HUES6 (cell line): ENCODE measurements at regions not wholly inside any gene's neighbourhood (a gene's known extent, or its start where the extent isn't known, plus 50 kb on each side); places are given as distances from the start of the nearest gene placed in this dataset.

ENCODE experiments used
- H3K27ac ChIP-seq: 2 replicates; pipeline ENCODE4 v1.7.0; 2013; ENCODE audit warnings: low read depth, mild to moderate bottlenecking, low read length, inconsistent platforms
- H3K27me3 ChIP-seq: 2 replicates; pipeline ENCODE4 v1.6.1; 2013; ENCODE audit warnings: low read length; ENCODE audit not compliant: control insufficient read depth, insufficient read depth
- H3K36me3 ChIP-seq: 2 replicates; pipeline ENCODE4 v1.6.1; 2013; ENCODE audit warnings: low read length; ENCODE audit not compliant: control insufficient read depth, insufficient read depth
- H3K4me1 ChIP-seq: 2 replicates; pipeline ENCODE4 v1.6.1; 2013; ENCODE audit warnings: low read length; ENCODE audit not compliant: control insufficient read depth, insufficient read depth
- H3K4me3 ChIP-seq: 2 replicates; pipeline ENCODE4 v1.5.1; 2013; ENCODE audit warnings: low read depth, low read length
- H3K9ac ChIP-seq: one replicate; pipeline ENCODE4 v1.6.1; 2013; ENCODE audit warnings: mild to moderate bottlenecking, low read length
- H3K9me3 ChIP-seq: 2 replicates; pipeline ENCODE4 v1.6.1; 2013; ENCODE audit warnings: low read depth, low read length; ENCODE audit not compliant: control insufficient read depth, insufficient read depth

DNA sequence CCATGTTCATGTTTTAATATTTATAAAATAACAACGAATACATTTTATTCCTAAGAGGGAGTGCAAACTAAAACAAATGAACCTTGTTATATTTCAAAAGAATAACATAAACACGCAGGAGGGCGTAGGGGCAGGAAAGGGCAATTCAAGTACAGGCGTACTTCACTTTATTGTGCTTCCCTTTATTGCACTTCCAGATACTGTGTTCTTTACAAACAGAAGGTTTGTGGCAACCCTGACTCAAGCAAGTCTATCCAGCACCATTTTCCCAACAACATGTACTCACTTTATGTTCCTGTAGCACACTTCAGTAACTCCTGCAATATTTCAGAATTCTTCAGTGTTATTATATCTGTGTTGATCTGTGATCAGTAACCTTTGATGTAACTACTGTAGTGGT, 84.6 kb upstream of the PLEKHA5 start:
- no peak overlapping the region for H3K27ac ChIP-seq
- H3K27me3 ChIP-seq, result no peaks in the 10 kb centered on the region
- H3K4me1 ChIP-seq, result no peaks in the 10 kb centered on the region
- H3K9ac ChIP-seq, result no peak overlapping the region
- H3K4me3 ChIP-seq, result no peak overlapping the region
- peaks cover 2% of the 10 kb centered on the region; the same call in 1 of the 2 replicates for H3K9me3 ChIP-seq
- no peaks in the 10 kb centered on the region for H3K36me3 ChIP-seq

- no peak overlapping the region for H3K4me3 ChIP-seq
- peaks cover 2% of the 10 kb centered on the region; the same call in 1 of the 2 replicates for H3K9me3 ChIP-seq
- H3K9ac ChIP-seq, result no peak overlapping the region
- no peaks in the 10 kb centered on the region for H3K4me1 ChIP-seq
- H3K27ac ChIP-seq, result no peak overlapping the region
- no peaks in the 10 kb centered on the region for H3K36me3 ChIP-seq
- H3K27me3 ChIP-seq, result no peaks in the 10 kb centered on the region
Observed at GRCh38 chr12:19045426-19045825, 84.1 kb upstream of the PLEKHA5 start.

GRCh38 chr12:19048943-19049342, 80.6 kb upstream of the PLEKHA5 start:
- no peaks in the 10 kb centered on the region for H3K27me3 ChIP-seq
- H3K27ac ChIP-seq, result no peak overlapping the region
- H3K4me1 ChIP-seq, result peaks cover 12% of the 10 kb centered on the region; the same call in 1 of the 2 replicates
- H3K9me3 ChIP-seq, result peaks cover 2% of the 10 kb centered on the region; the same call in 1 of the 2 replicates
- H3K36me3 ChIP-seq, result no peaks in the 10 kb centered on the region
- no peak overlapping the region for H3K9ac ChIP-seq
- H3K4me3 ChIP-seq, result no peak overlapping the region

DNA sequence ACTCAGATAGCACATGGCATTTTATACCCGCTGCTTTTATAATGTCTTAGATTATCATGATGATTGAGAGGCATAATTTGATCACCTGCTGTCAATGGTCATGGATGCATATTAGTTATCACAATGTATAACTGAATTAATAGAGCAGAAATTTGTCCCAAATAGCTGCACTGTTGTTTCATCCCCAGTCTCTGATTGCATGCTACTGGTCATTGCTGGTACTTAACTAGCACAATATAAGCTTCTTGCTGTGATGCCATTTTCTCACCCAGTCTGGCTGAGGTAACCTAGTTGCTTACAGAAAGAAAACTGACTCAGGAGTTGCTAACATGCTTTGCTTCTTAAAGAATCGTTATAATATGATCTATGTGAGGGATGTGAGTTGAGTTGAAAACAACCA, 76.8 kb upstream of the PLEKHA5 start:
- Histone ChIP-seq H3K27ac (no peak overlapping the region), H3K36me3 (no peaks in the 10 kb centered on the region), H3K9me3 (no peaks in the 10 kb centered on the region), H3K4me1 (peaks cover 21% of the 10 kb centered on the region), H3K4me3 (no peak overlapping the region), H3K27me3 (no peaks in the 10 kb centered on the region), H3K9ac (no peak overlapping the region)

GRCh38 chr12:19053218-19053617, 76.3 kb upstream of the PLEKHA5 start:
- H3K9me3 ChIP-seq, result no peaks in the 10 kb centered on the region
- H3K4me3 ChIP-seq, result no peak overlapping the region
- no peaks in the 10 kb centered on the region for H3K27me3 ChIP-seq
- no peak overlapping the region for H3K9ac ChIP-seq
- peaks cover 21% of the 10 kb centered on the region for H3K4me1 ChIP-seq
- H3K27ac ChIP-seq, result no peak overlapping the region
- no peaks in the 10 kb centered on the region for H3K36me3 ChIP-seq

- Histone ChIP-seq H3K27ac (no peak overlapping the region), H3K36me3 (no peaks in the 10 kb centered on the region), H3K9me3 (no peaks in the 10 kb centered on the region), H3K4me1 (peaks cover 26% of the 10 kb centered on the region), H3K27me3 (no peaks in the 10 kb centered on the region), H3K4me3 (no peak overlapping the region), H3K9ac (no peak overlapping the region)
Observed at GRCh38 chr12:19054035-19054434, 75.5 kb upstream of the PLEKHA5 start.

DNA sequence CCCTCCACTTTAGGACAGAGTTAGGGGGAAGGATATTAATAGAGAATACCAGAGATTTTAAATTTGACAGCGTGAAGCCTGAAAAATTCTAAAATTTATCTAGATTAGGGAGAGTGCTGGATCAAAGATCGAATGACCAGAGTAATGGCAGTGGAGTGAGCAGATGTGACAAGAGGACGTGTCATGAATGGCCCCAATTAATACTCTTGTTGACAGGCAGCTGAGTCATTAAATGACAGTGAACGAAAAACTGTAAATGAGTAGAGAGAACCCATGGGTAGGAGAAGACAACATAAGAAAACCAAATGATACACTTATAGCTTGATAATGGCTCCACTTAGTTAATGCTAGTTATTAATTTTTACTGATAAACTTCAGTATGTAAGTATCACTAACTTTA, 73.9 kb upstream of the PLEKHA5 start:
- H3K36me3 ChIP-seq, result no peaks in the 10 kb centered on the region

DNA sequence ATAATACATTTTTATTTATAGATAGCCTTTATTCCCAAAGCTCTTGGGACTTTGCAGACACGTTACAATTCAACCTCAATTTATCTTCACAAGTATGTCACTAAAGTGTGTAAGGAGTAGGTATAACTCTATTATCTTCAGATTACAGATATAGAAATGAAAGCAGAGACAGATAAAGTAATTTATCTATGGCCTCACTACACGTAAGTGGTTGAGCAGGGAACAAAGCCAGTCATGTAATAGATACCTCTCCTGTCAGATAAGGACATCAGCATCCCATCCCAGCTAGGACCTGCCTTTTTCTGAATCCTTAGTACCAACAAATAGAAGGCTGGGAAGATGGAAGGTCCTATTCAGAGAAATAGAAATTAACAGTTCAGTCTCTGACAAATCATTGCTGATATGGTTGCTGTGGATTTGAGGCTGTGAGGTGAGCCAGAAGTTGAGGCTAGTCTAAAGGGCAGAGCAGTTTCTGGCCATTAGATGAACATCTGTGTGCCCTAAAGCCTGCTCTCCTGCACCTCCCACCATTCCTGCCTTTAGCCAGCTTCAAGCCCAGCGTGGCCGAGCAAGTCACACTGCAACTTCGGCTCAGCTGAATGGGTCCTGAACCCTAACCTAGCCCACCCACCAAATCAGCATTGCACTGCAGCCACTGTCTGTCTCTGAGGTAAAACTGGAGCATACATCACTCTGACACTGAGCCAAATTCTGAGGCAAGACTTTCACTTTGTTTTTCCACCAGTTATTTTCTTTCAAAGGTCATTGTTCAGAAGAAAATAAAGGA, 71.1 kb upstream of the PLEKHA5 start:
- H3K4me1 ChIP-seq, result peaks cover 17% of the 10 kb centered on the region

More for the DNA sequence above, 73.9 kb upstream of the PLEKHA5 start:
- Histone ChIP-seq H3K9me3 (no peaks in the 10 kb centered on the region), H3K4me3 (no peak overlapping the region), H3K27me3 (no peaks in the 10 kb centered on the region), H3K27ac (no peak overlapping the region), H3K9ac (no peak overlapping the region), H3K4me1 (peaks cover 26% of the 10 kb centered on the region)

GRCh38 chr12:19064713-19065112, 64.8 kb upstream of the PLEKHA5 start:
- no peaks in the 10 kb centered on the region for H3K9me3 ChIP-seq
- H3K9ac ChIP-seq, result no peak overlapping the region
- no peak overlapping the region for H3K27ac ChIP-seq
- no peaks in the 10 kb centered on the region for H3K36me3 ChIP-seq
- H3K4me1 ChIP-seq, result peaks cover 26% of the 10 kb centered on the region
- no peak overlapping the region for H3K4me3 ChIP-seq
- H3K27me3 ChIP-seq, result no peaks in the 10 kb centered on the region

More for the DNA sequence above, 71.1 kb upstream of the PLEKHA5 start:
- H3K36me3 ChIP-seq, result no peaks in the 10 kb centered on the region
- H3K9me3 ChIP-seq, result no peaks in the 10 kb centered on the region
- no peak overlapping the region for H3K4me3 ChIP-seq
- H3K27me3 ChIP-seq, result no peaks in the 10 kb centered on the region
- H3K27ac ChIP-seq, result no peak overlapping the region
- no peak overlapping the region for H3K9ac ChIP-seq

DNA sequence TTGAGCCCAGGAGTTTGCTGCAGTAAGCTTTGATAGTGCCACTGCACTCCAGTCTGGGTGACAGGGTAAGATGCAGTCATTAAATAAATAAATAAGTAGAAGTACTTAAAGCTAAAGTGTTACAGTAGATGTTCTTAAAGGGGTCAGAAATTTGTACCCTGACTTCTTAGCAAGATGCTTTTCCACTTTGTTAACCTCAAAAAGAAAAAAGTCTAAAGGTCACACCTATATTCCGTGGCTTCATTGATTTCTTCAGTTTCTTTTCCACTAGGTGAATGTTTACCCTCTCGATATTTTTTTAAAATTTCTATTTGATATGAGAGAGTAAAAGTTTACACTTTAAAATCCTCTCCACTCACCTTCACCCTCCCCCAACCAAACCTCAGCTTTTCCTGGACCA, 64.3 kb upstream of the PLEKHA5 start:
- Histone ChIP-seq H3K36me3 (no peaks in the 10 kb centered on the region), H3K4me1 (peaks cover 26% of the 10 kb centered on the region), H3K27me3 (no peaks in the 10 kb centered on the region), H3K27ac (no peak overlapping the region), H3K9me3 (no peaks in the 10 kb centered on the region), H3K4me3 (no peak overlapping the region), H3K9ac (no peak overlapping the region)

- H3K27me3 ChIP-seq, result no peaks in the 10 kb centered on the region
- no peak overlapping the region for H3K27ac ChIP-seq
- peaks cover 26% of the 10 kb centered on the region for H3K4me1 ChIP-seq
- no peaks in the 10 kb centered on the region for H3K36me3 ChIP-seq
- no peaks in the 10 kb centered on the region for H3K9me3 ChIP-seq
- no peak overlapping the region for H3K4me3 ChIP-seq
- no peak overlapping the region for H3K9ac ChIP-seq
Observed at GRCh38 chr12:19065871-19066270, 63.7 kb upstream of the PLEKHA5 start.
